ENCODE measurements at regions not wholly inside any gene's neighbourhood (a gene's known extent, or its start where the extent isn't known, plus 50 kb on each side); places are given as distances from the start of the nearest gene placed in this dataset.

- no peak for DNase-seq (ENCODE audit: low read depth, low spot score)
- Histone ChIP-seq H3K36me3 (ENCODE audit: control insufficient read depth in 2 of 2, insufficient read depth in 2 of 2, low read length in 1 of 2) (no peaks in the 10 kb centered on the region), H3K79me2 (ENCODE audit: control insufficient read depth, insufficient read depth, low read length) (no peaks in the 10 kb centered on the region), H3K4me3 (no peak overlapping the region), H3K9me3 (replicated peaks; ENCODE audit: control insufficient read depth, insufficient read depth, low read length) (no peaks in the 10 kb centered on the region), H4K20me1 (ENCODE audit: control insufficient read depth, insufficient read depth) (no peaks in the 10 kb centered on the region), H3K27me3 (replicated peaks in 1 of 2; ENCODE audit: control insufficient read depth in 2 of 2, insufficient read depth in 2 of 2, low read length in 1 of 2) (no peaks in the 10 kb centered on the region), H3K4me1 (ENCODE audit: control insufficient read depth, insufficient read depth, low read length) (no peaks in the 10 kb centered on the region), H3K9ac (ENCODE audit: control insufficient read depth, insufficient read depth, low read length) (no peak overlapping the region), H3K4me2 (ENCODE audit: control insufficient read depth, insufficient read depth) (no peak overlapping the region), H2AFZ (ENCODE audit: control insufficient read depth, low read depth, low read length) (no peak overlapping the region), H3K27ac (ENCODE audit: control insufficient read depth, insufficient read depth) (no peak overlapping the region)
- ChIA-PET POLR2A (no interaction called here), CTCF (interaction anchor here (0.6 kb wide), 1 partner anchor 8 kb away, joined by 3 read pairs; no protein-coding TSS in a partner anchor), RAD21 (ENCODE audit: unreplicated experiment) (interaction anchor here (0.6 to 0.7 kb wide), 2 partner anchors 346 to 1215 kb away, joined by 3 read pairs; no protein-coding TSS in a partner anchor), SMC1A (ENCODE audit: uncharacterized antibody, unreplicated experiment) (no interaction called here)
- ATAC-seq = no peak
- FAIRE-seq = no peak
- intact Hi-C loops (cut with micrococcal nuclease; ENCODE audit: unreplicated experiment) (no loop called here), in situ Hi-C loops (cut with MboI) (no loop called here)
- TF ChIP-seq PAX5 (IDR thresholded peaks at IDR 0.05; ENCODE audit: borderline replicate concordance, low read depth, low read length) = no peak
- no peak for TF ChIP-seq E2F8 (IDR thresholded peaks at IDR 0.05; ENCODE audit: low read depth, partially characterized antibody)
- TF ChIP-seq SREBF2 (IDR thresholded peaks at IDR 0.05; ENCODE audit: low read length) = no peak
- TF ChIP-seq CBX3 (IDR thresholded peaks at IDR 0.05; ENCODE audit: borderline replicate concordance, low read depth) = no peak
- no peak for TF ChIP-seq ASH2L (IDR thresholded peaks at IDR 0.05; ENCODE audit: borderline replicate concordance, low read depth)
- no TSS peak for BruUV-seq (replicated peaks)
- 62% methylated on average over 3 of the region's 3 CpGs for WGBS (ENCODE audit: insufficient coverage, insufficient replicate concordance, low lambda C conversion rate, missing lambda C conversion rate)
These were observed 143.3 kb downstream of the GPAT3 start for GRCh38 chr4:83679254-83679653.

- H3K4me3 ChIP-seq = no peak overlapping the region
- no TSS peak for BruUV-seq (replicated peaks)
- intact Hi-C loops (cut with micrococcal nuclease; ENCODE audit: unreplicated experiment) (no loop called here), in situ Hi-C loops (cut with MboI) (no loop called here)
- no peaks in the 10 kb centered on the region for H4K20me1 ChIP-seq (ENCODE audit: control insufficient read depth, insufficient read depth)
- TF ChIP-seq ZBTB4 (CRISPR knock-in tag; IDR thresholded peaks at IDR 0.05) = no peak
- TF ChIP-seq NFIC (IDR thresholded peaks at IDR 0.05; ENCODE audit: low read depth, low read length) = no peak
- TF ChIP-seq FOXM1 (IDR thresholded peaks at IDR 0.05; ENCODE audit: low read depth, low read length) = no peak
- WGBS (ENCODE audit: insufficient coverage, insufficient replicate concordance, low lambda C conversion rate, missing lambda C conversion rate) = 33% methylated on average over 3 of the region's 3 CpGs
- SMC1A ChIA-PET (ENCODE audit: uncharacterized antibody, unreplicated experiment) = no interaction called here
- POLR2A ChIA-PET = no interaction called here
- H3K36me3 ChIP-seq (ENCODE audit: control insufficient read depth in 2 of 2, insufficient read depth in 2 of 2, low read length in 1 of 2) = no peaks in the 10 kb centered on the region
- CTCF ChIA-PET = no interaction called here
- H3K4me2 ChIP-seq (ENCODE audit: control insufficient read depth, insufficient read depth) = no peak overlapping the region
- RAD21 ChIA-PET (ENCODE audit: unreplicated experiment) = no interaction called here
- no peaks in the 10 kb centered on the region for H3K79me2 ChIP-seq (ENCODE audit: control insufficient read depth, insufficient read depth, low read length)
- H2AFZ ChIP-seq (ENCODE audit: control insufficient read depth, low read depth, low read length) = no peak overlapping the region
- no peaks in the 10 kb centered on the region for H3K4me1 ChIP-seq (ENCODE audit: control insufficient read depth, insufficient read depth, low read length)
- DNase-seq (ENCODE audit: low read depth, low spot score) (no peak), FAIRE-seq (no peak), ATAC-seq (no peak)
- no peaks in the 10 kb centered on the region for H3K27me3 ChIP-seq (replicated peaks in 1 of 2; ENCODE audit: control insufficient read depth in 2 of 2, insufficient read depth in 2 of 2, low read length in 1 of 2)
- no peak overlapping the region for H3K9ac ChIP-seq (ENCODE audit: control insufficient read depth, insufficient read depth, low read length)
- no peaks in the 10 kb centered on the region for H3K9me3 ChIP-seq (replicated peaks; ENCODE audit: control insufficient read depth, insufficient read depth, low read length)
- no peak overlapping the region for H3K27ac ChIP-seq (ENCODE audit: control insufficient read depth, insufficient read depth)
These were observed 141.7 kb downstream of the GPAT3 start for GRCh38 chr4:83677656-83678055.
